Putamen (tissue), 1 donor: ENCODE measurements at regions not wholly inside any gene's neighbourhood (a gene's known extent, or its start where the extent isn't known, plus 50 kb on each side); places are given as distances from the start of the nearest gene placed in this dataset.
A peak's percentile ranks its signal among the peaks of the same experiment; 100 is the strongest.
"Not testable (repeated sequence)": the region's sequence is repeated elsewhere in the genome, so short reads cannot be mapped to it uniquely, and the experiment has no call there.

ENCODE experiments used
- DNase-seq: peaks from one replicate; pipeline ENCODE4 v3.0.0-alpha.2; 2016; ENCODE audit warnings: low spot score

DNA sequence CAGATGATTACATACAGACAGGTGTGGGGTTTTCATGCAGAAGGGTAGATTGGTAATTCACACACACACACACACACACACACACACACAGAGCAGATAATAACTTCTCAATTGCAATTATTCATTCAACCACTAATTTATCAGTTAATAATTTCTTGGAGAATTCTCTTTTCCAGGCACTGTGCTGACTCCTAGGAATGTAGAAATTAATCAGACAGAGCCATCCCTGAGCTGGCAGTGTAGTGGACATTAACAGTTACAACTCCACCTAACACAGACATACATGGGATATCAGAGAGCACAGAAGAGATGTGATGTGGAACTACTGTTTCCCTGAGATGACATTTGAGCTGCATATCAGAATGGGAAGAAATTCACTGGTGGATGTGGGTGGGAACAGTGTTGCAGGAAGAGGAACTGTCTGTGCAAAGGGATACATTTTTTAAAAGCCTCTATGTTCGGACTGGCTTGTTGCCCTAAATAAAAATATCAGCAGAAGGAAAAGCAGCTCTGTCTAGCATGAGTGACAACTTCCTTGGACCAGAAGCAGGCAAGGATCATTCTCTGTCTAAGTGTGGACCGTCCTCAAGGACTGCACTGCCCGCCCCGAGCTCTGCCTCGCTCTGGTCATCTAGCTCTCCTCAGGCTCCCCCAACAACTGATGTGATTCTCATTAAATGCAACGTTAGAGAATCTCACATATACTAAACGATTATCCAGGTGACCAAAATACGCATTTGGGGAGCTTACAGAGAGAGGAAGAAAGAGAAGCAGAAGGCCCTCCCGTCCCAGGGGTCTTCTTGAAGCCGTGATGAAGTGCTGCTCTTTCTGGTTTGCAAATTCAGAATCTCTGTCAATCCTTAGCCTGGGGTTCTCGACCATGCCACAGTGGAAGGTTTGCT is 173.4 kb upstream of the TRIB2 start:
- no peak for DNase-seq

DNA sequence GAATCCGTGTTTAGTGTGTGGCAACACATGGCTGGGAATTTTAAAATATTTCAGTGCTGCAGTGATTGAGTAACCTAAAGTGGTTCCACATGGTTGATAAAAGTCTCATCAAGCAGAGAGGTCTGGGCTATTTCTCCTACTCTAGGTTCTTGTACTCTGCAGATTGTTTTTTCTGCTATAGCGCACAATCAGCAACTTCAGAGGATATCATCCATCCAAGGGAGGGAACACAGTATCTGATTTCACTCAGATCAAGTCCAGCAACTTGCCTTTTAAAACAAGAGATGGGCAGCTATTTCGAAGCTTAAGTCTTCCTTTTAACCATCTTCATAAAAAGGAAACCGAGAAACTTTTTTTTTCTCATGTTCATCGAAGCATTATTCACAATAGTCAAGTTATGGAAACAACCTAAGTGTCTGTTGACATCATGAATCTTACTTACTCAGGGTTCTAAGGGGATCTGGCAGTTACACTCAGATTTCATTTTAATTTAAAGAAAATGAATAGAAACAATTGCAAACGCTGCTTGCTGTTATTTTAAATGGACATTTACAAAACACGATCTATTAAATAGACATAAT is 172.7 kb upstream of the TRIB2 start:
- no peak for DNase-seq

DNA sequence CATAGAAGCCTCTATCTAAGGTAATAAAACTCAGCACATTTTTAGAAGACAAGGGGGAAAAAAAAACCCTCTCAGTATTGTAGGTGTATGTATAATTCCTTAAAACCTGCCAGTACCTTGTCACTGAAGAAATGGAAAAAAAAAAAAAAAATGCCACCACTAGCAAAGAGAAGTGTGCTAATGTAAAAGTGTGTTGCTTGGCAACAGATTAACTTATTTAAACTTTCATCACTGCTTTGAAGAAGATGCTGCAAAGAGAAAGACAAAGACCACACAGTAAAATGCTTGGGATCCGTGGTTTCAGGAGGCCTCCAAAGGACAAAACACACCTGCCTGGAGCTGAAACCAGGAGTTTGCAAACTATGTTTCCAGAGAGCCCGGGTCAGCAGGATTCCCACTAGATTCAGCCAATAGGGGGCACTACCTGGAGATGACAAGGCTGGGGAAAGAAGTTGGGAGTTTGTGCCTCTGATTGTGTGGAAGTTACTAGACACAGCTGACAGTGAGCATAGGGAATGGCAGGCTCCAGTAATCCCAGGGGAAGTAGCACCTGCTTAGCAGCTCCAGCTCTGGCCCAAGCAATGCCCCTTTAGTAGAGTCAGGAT is 169.1 kb upstream of the TRIB2 start:
- peak; percentile 32 for DNase-seq

DNA sequence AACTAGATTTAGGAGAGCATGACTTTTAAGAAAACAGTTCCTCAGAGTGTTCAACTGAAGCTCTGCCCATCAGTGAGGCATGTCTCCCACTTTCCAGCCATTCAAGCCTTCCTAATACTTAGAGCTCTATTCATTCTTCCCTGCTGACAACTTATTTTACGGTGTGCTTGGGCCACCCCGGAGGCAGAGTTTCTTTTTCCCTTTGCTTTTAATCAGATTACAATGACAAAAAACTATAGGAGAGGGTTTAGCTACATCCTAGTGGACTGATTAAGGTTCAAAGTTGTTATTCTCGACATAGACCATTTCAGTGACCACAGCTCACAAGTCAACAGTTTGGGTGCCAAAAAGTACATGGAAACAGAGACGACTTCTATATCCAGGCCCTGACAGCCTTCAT is 167.8 kb upstream of the TRIB2 start:
- DNase-seq = no peak

DNA sequence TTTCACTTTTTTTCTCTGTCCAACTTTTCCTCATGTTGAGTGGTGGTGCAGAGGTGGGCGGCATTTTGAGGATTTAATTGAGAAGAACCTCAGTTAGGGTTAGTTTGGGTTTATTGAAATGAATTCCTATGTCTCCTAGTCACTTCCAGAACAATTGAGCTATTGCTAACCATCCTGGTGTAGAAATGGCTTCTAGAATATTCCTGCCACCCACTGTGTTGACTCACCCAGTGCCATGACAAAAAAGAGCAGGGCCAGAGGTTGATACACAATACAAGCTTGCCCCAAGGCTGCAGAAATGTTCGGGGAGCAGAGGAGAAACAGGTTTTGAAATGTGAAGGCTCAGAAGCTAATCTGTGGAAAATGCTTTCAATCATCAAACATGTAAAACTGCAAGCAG is 167.1 kb upstream of the TRIB2 start:
- no peak for DNase-seq

DNA sequence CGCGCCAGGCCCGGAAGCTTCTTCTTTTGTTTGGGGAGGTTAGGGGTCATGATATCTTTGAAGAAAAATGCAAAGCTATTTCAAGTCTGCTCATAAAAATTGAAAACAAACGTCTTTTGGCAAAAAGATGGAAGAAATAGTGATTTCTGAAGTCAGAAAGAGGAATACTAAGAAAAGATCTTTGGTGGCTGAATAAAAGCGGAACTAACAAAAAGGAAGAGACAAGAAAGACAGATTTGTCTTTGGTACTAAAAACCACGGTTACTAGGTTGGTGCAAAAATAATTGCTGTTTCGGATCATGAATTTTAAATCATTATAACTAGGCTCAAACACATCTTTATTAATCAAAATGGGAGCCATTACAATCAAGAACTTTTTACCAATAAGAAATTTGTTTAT is 164.6 kb upstream of the TRIB2 start:
- DNase-seq = no peak

DNA sequence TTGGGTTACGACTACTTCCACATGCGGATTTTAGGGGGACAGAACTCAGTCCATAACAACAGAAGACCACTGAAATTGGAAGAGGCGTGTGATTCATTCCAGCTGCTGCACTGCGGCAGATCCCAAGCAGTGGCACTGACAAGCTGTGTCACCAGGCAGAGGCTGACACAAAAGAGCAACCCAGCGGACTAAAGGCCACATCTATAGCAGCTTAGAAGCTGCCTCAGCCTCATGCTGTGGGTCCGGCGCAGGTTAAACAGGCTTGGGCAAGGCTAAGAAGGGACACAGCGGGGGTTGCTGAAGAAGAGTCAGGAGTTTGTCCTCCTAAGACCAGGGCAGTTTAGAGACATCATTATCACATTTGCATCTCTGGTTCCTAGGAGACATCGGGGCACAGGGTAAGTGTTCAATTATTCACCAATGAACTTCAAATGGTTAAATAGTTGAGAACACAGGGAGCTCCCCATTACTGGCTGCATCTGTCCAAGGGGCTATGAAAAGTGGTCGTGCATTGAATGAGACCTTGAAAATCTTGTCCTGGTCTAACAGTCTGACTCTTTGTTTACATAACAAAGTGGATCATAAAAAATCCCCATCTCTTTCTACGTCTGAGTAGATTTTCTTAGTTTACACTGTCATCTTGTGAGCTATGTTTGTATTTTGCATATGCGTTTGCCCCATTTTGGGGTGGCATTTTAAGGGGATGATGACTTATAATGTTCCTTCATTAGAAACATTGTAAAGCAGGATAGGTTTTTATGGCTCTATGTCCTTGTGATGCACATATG is 162.3 kb upstream of the TRIB2 start:
- DNase-seq = no peak

DNA sequence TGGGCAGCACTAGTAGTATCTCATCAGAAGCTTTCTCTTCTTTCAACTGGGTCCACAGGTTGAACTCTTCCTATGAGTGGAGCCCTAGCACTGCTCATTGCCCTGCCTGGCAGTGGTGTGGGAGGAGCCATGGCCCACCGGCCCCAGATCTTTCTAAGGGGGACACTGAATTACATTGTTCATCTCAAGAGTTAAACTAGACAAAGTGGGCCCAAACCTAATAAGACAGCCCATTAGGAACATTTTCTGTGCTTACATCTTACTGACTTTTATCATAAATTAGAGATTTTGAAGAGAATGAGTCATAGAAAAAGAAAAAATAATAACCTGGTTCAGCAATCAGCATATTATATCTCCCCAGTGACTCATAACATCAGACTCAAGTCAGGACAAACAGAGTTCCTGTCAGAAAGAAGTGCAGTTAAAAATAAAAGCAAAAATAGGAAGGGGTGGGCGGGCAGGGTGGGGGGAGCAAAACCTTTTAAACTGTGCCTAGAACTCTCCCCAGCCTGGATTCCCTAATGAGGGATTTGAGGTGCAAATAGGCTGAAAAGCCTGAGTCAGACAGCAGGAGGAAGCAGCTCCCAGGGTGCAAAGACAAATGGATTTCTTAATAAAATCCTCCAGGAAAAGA is 161.6 kb upstream of the TRIB2 start:
- DNase-seq = peak; percentile 46

DNA sequence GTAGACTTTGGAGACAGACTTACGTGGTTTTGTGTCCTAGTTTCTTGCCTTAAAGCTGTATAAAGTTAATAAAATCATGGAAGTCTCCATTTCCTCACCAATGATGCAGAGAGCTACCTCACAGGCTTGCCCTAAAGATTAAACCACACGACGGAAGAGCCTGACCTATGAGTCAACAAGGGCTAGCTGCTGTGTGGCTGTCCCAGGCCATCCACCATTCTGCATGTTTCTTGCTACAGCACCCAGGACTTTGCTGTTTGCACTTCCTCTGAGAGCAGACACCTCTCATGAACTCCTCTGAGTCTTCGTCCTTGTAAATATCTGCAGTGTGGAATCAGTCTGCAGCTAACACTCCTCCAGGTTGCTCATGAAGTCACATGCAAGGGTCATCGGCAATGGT is 160.0 kb upstream of the TRIB2 start:
- no peak for DNase-seq

DNA sequence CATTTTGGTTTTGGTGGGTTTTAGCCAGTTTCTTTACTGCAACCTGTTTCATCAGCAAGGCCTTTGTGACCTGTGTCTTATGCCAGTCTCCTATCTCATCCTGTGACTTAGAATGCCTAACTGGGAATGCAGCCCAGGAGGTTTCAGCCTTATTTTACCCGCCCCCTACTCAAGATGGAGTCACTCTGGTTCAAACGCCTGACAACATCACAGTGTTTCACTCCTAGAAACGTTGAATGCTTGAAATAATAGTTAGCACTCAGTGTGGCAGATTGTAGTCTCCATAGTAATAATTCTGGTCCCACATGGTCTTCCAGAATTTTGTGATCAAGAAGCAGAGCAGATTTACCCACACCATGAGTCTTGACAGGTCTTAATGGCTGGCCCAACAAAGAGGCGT is 159.0 kb upstream of the TRIB2 start:
- no peak for DNase-seq

DNA sequence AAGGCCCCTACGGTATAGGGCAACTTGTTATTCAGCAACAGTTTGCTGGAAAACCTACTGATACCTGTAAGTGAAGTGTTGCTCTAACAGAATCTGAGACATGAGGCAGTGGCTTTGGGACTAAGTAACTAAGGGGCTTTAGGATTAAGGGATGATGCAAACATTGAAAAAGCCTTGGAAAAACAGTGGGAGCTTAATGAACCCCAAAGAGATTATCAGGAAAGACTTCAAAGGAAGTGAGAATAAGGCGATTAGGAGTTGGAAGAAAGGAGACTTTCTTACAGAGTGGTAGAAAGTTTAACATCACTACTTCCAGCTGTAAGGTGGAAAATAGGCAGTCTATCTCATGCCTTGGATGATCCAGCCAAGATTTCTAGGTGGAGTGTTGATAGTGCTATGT is 158.2 kb upstream of the TRIB2 start:
- no peak for DNase-seq

DNA sequence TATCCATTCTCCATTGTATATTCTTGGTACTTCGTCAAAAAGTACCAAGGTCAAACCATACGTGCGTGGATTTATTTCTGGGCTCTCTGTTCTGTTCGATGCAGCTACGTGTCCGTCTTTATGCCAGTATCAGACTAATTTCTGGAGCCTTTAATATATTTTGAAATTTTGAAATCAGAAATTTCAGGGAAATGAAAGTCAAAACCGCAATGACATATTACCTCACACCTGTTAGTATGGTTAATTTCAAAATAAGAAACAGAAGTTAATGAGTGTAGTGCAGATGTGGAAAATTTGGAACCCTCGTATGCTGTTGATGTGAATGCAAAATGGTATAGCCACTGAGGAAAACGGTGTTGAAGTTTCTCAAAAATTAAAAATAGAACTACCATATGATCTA is 156.1 kb upstream of the TRIB2 start:
- no peak for DNase-seq

DNA sequence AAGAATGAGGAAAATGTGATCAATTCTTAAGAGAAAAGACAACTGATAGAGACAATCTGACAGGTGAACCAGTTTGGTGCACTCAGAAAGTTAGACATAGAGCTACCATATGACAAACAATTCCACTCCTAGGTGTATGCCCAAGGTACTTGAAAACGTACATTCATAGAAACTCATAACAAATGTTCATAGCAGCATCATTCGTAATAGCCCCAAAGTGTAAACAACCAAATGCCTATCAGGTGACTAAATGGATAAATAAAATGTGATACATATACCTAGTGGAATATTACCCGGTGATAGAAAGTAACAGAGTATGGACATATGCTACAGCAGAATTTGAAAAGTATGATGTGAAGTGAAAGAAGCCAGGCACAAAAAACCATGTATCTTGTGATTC is 149.3 kb upstream of the TRIB2 start:
- DNase-seq = no peak

DNA sequence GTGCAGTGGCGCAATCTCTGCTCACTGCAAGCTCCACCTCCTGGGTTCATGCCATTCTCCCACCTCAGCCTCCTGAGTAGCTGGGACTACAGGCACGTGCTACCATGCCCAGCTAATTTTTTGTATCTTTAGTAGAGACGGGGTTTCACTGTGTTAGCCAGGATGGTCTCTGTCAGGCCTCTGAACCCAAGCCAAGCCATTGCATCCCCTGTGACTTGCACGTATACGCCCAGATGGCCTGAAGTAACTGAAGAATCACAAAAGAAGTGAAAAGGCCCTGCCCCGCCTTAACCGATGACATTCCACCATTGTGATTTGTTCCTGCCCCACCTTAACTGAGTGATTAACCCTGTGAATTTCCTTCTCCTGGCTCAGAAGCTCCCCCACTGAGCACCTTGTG is 147.2 kb upstream of the TRIB2 start:
- DNase-seq = not testable (repeated sequence)

DNA sequence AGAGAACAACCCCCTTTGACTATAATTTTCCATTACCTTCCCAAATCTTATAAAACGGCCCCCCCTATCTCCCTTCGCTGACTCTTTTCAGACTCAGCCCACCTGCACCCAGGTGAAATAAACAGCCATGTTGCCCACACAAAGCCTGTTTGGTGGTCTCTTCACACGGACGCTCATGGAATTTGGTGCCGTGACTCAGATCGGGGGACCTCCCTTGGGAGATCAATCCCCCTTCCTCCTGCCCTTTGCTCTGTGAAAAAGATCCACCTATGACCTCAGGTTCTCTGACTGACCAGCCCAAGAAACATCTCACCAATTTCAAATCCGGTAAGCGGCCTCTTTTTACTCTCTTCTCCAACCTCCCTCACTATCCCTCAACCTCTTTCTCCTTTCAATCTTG is 146.8 kb upstream of the TRIB2 start:
- DNase-seq = not testable (repeated sequence)

DNA sequence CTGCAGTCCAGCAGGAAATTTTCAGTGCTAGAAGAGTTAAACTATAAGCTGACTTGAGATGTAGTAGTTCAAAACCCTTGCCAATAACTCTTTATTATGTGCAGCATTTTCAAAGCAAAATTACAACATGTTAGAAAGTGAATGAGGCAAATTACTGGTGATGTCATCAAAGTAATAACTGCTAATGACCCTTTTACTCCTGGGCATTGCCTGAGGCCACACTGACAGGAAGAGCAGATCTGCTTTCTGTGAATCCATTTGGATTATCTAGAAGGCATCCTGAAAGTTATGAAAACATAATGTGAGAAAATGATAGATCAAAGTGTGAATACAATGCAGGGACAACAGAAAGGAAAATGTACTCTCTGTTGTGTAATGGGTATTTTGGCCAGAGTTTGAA is 139.6 kb upstream of the TRIB2 start:
- no peak for DNase-seq

DNA sequence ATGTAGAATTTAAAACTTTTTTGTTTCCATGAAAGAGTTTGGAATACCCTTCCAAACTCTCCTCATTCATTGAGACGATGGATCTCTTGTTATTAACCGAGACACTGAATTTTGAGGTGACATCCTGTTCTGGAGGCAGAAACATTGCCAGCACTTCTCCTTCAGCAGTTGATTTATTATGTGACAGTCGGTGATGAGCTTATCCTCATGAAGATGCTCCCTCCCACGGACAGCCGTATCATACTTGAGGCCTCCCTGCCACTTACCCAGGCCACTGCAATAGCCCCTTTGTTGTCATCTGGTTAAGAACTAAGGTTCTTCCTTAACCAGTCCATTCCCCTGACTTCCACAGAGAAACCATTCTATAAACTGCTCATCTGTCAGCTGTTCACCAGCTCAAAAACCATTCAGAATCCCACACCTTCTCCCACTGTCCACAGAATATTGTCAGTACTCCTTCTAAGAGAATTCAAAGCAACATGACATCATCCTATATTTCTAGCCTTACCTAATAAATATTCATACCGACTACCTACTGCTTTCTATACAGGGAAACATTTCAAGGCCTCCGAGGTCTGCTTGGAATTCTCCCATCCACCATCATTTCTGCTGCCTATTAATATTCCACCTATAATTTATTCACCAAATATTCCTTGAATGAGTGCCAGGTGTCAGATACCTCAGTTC is 139.0 kb upstream of the TRIB2 start:
- DNase-seq = peak; percentile 19

DNA sequence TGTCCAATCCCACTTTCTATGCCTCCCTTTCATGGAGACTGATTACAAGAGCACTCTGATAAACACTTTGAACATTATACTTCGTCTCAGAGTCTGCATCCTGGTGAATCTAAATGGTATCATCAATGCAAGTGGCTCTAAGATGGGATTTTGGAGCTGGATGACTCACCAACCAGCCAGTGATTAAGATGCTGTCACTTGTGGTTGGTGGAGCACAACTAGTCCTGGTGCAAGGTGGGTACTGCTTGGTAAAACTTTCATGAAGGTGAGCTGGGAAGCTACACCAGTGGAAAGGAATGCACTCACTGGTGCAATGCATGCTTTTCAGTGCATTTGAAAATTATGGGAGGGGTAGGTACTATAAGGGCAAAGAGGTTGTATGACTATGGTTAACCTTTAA is 137.7 kb upstream of the TRIB2 start:
- no peak for DNase-seq

DNA sequence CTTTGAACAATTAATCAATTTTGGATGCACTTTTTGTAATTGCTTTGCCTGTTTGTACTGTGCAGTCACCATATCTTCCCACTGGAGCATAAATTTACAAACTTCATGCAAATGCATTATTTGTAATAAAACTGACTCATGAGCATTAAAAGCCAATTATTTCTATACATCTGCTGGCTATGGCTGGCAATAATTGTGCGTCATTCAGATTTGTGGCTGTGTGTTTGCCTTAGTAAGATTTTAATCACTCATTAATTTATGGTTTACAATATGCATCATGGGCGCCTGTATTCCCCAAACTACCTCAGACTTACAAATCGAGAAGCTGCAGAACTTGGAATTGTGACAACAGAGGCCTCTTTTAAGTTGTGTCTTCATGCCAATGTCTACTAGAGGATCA is 132.4 kb upstream of the TRIB2 start:
- DNase-seq = no peak

DNA sequence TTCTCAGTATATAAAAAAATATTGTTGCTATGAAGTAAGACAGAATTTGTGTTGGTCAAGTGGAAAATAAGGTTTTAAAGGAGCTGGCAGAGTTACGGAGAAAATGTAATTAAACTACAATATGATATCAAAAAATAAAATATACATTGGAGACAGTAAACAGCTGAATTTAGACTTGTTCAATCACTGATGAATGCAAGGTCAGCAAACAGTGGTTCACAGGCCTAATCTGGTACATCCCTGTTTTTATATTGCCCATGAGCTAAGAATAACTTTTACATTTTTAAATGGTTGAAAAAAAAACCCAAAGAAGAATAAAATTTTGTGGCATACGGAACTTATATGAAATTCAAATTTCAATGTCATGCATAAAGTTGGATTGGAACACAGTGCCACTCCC is 131.0 kb upstream of the TRIB2 start:
- DNase-seq = no peak

DNA sequence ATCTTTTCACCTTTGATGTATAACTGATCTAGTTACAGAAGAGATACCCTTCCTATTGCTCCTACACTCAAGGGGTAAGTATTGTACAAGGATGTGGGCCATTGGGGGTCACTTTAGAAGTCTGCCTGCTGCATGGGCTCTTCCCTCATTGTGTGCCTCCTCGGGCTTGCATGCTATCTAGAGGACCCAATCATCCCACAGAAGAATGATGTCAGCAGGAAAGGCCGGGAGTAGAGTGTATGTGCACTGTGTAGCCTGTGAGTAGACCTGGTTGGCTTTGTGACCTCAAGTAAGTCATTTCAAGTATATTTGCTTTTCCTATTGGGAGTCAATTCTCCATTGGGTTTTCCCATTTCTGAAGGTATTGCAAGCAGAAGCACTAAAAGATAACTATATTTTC is 129.5 kb upstream of the TRIB2 start:
- no peak for DNase-seq
